SKM-1 (cell line): ENCODE measurements at regions not wholly inside any gene's neighbourhood (a gene's known extent, or its start where the extent isn't known, plus 50 kb on each side); places are given as distances from the start of the nearest gene placed in this dataset.

Experiments
- DNase-seq: peaks from one replicate; lab custom pipeline; 2025; ENCODE audit not compliant: unreplicated experiment; lab: John Stamatoyannopoulos, UW

GRCh38 chr3:106208967-106209366, 340.2 kb upstream of the CBLB start:
- DNase-seq: no peak

- DNase-seq: no peak
Measured at GRCh38 chr3:106209482-106209881, 340.7 kb upstream of the CBLB start.

DNA sequence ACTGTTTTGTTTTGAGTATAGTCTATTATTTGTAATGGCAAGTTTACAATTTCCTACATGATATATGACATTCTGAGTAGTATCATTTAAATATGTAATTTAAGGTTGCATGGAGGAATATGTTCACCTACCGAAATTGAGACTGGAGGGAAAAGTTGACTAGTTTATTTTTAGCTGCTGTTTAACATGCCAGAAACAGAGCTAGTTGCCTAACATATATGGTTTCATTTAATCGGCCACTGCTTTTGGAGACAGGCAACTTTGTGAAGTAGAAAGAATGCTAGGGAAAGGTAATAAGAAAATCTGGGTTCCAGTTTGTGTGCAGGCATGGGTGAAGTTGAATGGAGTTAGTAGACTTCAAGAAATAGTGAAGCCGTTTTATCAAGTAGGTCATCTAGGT, 342.1 kb upstream of the CBLB start:
- no peak for DNase-seq

DNA sequence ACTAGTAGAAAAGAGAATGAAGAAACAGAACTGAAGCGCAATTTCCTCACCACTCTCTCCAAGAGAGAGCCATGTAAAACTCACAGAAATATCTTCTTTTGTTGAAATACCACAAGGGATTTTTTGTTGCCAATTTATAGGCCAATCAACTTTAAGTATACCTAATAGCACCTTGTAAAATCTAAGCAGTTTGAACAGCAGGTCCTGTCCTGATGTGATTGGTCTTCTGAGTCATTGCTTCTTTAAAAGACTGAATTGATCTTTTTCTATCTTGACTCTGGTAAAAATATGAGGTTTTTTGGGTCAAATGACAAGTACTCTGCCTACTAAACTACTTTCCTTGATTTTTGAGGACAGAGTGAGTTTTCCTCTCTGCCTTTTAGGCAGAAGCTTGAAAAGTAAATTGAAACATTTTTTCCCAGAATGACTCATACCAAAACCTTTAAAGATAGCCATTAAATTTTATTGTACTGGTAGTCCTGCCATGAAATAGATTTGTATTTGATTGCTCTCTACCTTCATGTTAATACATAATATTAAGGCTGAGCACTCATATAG, 343.9 kb upstream of the CBLB start:
- no peak for DNase-seq

DNA sequence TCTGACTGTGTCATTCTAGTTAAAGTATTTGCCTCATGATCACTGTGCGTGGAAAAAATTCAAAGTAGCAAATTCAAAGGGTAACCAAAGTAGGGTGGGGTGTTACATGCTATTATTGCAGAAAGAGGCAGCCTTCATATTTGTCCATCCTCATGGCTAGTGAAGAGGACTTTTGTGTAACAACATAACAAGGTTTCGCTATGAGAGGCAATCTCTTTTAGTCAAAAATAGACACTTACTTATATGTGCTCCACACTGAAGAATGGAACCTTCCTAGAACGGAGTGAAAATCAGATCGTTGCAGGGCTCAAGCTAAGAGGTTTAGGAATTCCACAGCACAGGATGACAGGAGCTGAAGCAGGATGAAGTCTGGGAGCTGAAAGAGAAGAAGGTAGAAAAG, 345.1 kb upstream of the CBLB start:
- no peak for DNase-seq

DNA sequence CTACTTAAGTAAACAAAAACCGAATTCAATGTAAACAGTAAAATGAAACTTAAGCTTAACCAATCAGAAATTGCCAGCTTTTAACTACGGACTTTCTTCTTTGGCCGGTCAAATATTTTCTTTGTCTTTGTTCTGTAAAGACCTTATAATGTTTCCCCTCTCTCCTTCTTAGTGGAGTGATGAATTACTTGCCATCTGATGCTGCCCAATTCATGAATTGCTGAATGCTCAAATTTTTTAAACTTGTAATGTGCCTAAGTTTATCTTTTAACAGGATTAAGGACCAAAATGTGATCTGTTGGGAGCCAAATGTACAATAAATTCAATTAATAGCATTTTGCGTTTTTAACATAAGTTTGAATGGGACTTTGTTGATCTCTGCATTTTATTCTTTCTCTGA, 345.8 kb upstream of the CBLB start:
- no peak for DNase-seq

DNA sequence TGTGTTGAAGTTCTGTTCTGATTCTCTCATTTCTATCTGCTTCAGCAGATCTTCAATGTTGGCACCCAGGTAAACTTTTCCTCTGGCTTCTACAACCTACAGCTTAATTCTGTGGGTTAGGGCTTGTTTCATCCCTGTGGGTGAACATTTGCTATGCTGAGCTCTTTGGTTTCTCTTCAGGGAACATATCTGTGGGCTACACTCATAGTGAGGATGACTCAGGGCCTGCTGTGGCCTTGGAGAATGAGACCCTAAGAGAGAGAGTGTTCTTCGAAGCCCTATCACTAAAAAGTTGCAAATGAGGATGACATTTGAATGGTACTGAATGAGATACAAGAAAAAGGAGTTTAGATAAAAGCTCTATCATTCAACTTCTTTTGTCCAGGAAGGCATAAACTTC, 346.2 kb upstream of the CBLB start:
- no peak for DNase-seq

GRCh38 chr3:106217745-106218144, 348.9 kb upstream of the CBLB start:
- no peak for DNase-seq

DNA sequence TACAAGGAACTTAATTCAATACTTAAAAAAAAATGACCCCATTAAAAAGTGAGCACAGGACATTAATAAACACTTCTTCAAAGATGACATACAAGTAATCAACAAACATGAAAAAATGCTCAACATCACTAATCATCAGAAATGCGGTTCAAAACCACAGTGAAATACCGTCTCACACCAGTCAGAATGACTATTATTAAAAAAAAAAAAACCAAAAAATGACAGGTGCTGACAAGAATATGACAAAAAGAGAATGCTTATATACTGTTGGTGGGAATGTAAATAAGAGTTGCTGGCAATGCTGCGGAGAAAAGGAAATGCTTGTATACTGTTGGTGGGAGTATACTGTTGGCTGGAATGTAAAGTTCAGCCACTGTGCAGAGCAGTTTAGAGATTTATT, 358.3 kb upstream of the CBLB start:
- DNase-seq: no peak

- no peak for DNase-seq
Measured at GRCh38 chr3:106228271-106228670, 359.5 kb upstream of the CBLB start.

- no peak for DNase-seq
Measured at GRCh38 chr3:106229495-106230278, 360.9 kb upstream of the CBLB start.

DNA sequence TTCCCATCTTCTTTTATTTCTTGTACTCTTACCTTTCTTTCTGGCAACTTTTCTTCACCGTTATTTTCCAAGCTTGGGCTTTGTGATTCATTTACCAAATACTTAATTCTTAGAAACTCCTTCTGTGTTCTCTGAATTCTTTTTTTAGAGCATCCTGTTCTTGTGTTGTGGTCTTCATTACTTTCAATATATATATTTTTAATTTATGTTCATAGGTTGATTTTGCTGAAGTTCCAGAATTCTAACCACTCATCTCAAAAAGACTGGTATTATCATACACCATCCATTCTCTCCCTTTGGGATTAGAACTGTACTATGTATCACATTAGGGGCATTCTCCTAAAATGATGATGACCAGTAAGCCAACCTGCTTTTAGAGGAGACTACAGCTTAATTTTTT, 362.3 kb upstream of the CBLB start:
- no peak for DNase-seq

GRCh38 chr3:106232956-106233355, 364.1 kb upstream of the CBLB start:
- no peak for DNase-seq

GRCh38 chr3:106239195-106239697, 370.4 kb upstream of the CBLB start:
- no peak for DNase-seq

DNA sequence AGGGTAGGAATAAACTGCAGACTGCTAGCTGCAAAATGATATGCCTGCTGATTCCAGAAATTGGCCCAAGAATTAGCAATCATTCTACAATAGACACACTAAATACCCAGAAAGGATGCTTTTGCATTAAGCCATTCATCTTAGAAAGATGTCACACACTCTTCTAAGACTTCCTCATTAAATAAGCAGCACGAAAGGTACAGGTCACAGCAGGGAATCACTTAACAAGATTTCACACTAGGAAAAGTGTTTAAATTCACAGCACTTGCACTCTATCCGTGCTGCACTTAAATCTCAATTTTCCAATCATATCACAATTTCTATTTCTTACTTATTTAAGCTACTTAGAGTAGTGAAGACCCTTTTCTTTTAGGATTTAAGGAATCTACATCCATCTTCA, 372.8 kb upstream of the CBLB start:
- no peak for DNase-seq

GRCh38 chr3:106242781-106243180, 374.0 kb upstream of the CBLB start:
- DNase-seq: no peak

DNA sequence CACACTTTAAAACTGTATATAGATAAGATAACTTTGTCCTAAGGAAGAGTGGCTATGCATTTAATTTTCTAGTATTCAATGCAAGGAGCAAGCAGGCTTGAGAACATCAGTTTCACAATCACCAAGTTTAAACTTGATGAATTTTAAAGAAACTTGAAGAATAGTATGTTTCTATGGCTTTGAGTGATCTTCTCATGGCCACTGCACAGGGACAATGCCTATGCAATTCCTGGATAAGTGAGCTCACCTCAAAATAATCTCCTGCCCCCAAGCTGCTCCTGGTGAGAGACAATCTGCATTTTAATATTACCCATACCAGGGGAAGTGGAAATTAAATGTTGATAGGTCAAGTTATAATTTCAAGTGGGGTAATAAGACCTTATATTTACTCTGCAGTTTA, 376.6 kb upstream of the CBLB start:
- DNase-seq: no peak

- no peak for DNase-seq
Measured at GRCh38 chr3:106247902-106248684, 379.3 kb upstream of the CBLB start.

DNA sequence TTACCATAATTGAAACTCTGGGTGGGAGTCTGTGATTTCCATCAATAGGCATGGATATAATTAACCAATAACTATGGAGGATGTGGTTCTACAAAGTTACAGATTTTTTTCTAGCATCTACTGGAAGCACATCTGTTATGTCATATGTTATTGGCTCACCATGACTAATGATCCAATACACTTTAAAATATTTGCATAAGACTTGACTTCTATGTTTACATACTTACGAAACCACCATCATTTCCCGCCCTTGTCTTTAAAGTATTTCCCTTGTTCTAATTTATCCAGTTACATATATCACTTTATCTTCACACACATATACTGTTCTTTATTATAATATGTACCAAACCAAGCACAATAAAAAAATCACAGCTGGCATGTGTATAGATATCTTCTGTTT, 380.3 kb upstream of the CBLB start:
- no peak for DNase-seq

GRCh38 chr3:106249981-106250380, 381.2 kb upstream of the CBLB start:
- no peak for DNase-seq

GRCh38 chr3:106251160-106251892, 382.5 kb upstream of the CBLB start:
- DNase-seq: no peak
